ENCODE measurements at regions not wholly inside any gene's neighbourhood (a gene's known extent, or its start where the extent isn't known, plus 50 kb on each side); places are given as distances from the start of the nearest gene placed in this dataset.

GRCh38 chrX:9148615-9149399 is 114.9 kb upstream of the FAM9B start:
- DNase-seq, result no peak

- DNase-seq, result no peak
Observed at GRCh38 chrX:9149501-9150245, 115.7 kb upstream of the FAM9B start.

GRCh38 chrX:9151772-9152307 is 117.9 kb upstream of the FAM9B start:
- DNase-seq, result no peak

- no peak for DNase-seq
Observed at GRCh38 chrX:9153300-9153699, 119.4 kb upstream of the FAM9B start.

GRCh38 chrX:9158611-9159010 is 124.7 kb upstream of the FAM9B start:
- DNase-seq, result no peak

- no peak for DNase-seq
Observed at GRCh38 chrX:9160698-9161329, 126.9 kb upstream of the FAM9B start.

GRCh38 chrX:9162698-9163097 is 128.8 kb upstream of the FAM9B start:
- no peak for DNase-seq

GRCh38 chrX:9163214-9163709 is 129.3 kb upstream of the FAM9B start:
- DNase-seq, result peak; percentile 7

- no peak for DNase-seq
Observed at GRCh38 chrX:9164086-9164485, 130.2 kb upstream of the FAM9B start.

- no peak for DNase-seq
Observed at GRCh38 chrX:9164533-9165426, 130.9 kb upstream of the FAM9B start.

- no peak for DNase-seq
Observed at GRCh38 chrX:9166584-9166944, 132.6 kb upstream of the FAM9B start.

- DNase-seq, result no peak
Observed at GRCh38 chrX:9171841-9172463, 138.0 kb upstream of the FAM9B start.

- no peak for DNase-seq
Observed at GRCh38 chrX:9172464-9172850, 138.5 kb upstream of the FAM9B start.

GRCh38 chrX:9180623-9181022 is 146.7 kb upstream of the FAM9B start:
- no peak for DNase-seq

GRCh38 chrX:9182041-9182440 is 148.1 kb upstream of the FAM9B start:
- no peak for DNase-seq

- no peak for DNase-seq
Observed at GRCh38 chrX:9183481-9183880, 149.6 kb upstream of the FAM9B start.

- DNase-seq, result no peak
Observed at GRCh38 chrX:9184211-9184610, 150.3 kb upstream of the FAM9B start.

- no peak for DNase-seq
Observed at GRCh38 chrX:9188117-9188516, 154.2 kb upstream of the FAM9B start.

- DNase-seq, result no peak
Observed at GRCh38 chrX:9189286-9189685, 155.4 kb upstream of the FAM9B start.

- no peak for DNase-seq
Observed at GRCh38 chrX:9191392-9191791, 157.5 kb upstream of the FAM9B start.

- DNase-seq, result no peak
Observed at GRCh38 chrX:9195199-9195880, 161.4 kb upstream of the FAM9B start.

Data from OCI-M1 (cell line).